ENCODE measurements at regions not wholly inside any gene's neighbourhood (a gene's known extent, or its start where the extent isn't known, plus 50 kb on each side); places are given as distances from the start of the nearest gene placed in this dataset.

DNA sequence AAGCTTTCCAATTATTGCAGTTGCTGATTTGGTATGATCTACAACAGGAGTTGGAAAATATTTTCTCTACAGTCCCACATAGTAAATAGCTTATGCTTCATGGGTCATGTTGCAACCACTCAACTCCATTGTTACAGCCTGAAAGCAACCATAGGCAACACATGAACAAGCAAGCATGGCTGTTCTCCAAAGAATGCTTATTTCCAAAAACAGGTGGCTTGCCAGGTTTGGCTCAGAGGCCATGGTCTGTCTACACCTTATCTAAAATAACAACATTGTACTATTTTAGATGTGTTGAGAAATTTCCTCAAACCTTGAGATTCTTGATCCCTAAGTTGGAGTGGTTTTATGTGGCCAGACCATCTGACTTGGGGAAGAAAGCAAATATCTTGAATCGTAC lies 153.9 kb upstream of the MPPED2 start:
- DNase-seq (ENCODE audit: low read depth): no peak

DNA sequence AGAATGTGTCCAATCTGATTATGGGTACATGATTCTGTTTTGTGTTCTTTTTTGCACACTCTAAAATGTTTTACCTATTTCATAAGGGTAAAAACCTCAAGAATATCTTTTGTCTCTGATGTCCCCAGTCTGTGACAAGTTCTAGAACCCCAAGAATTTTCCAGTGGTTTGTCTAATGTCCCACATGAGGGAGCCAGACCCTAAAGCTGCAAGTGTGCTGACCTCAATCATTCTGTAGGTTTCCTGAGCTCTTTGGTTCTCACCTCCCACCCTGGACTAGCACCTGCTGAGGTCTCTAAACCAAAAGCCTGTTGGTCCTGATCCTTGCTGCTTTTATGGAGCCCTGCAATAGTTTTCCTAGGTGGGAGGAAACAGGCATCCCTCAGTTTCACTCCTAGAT lies 149.8 kb upstream of the MPPED2 start:
- no peak for DNase-seq (ENCODE audit: low read depth)

DNA sequence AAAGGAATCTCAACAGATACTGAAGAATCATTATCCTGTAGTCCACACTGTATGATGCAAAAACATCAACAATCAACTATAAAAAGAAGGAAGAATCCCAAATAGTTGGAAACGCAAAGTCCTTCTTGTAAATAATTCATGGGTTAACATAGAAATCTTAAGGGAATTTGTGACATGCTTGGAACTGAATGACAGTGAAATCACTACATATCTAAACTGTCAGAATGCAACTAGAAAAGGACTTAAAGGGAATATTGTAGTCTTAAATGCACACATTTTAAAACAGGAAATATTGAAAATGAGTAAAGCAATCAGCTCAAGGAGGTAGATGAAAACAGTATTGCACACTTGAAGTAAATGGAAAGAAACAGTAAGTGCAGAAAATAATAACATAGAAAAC lies 147.6 kb upstream of the MPPED2 start:
- no peak for DNase-seq (ENCODE audit: low read depth)

DNA sequence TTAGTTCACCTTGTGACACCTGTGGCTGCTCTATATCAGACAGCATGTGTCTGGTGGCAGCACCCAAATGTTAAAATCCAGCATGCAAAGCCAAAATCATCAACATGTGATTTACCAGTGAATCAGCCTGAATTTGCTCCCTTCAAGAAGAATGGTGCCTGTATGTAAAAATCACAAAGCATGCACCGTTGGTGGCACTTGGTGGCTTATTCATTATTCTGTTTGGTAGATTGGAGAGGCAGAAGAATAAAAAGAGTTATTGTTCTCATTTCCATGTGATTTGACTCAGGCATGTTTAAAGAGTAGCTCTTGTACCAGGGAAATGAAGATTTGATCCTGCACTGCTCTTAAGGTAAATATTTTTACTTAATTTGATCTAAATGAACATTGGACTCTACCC lies 143.9 kb upstream of the MPPED2 start:
- no peak for DNase-seq (ENCODE audit: low read depth)

- DNase-seq (ENCODE audit: low read depth): no peak
These were observed 143.1 kb upstream of the MPPED2 start for GRCh38 chr11:30729187-30729713.

GRCh38 chr11:30725645-30726195 lies 139.6 kb upstream of the MPPED2 start:
- DNase-seq (ENCODE audit: low read depth): no peak

- no peak for DNase-seq (ENCODE audit: low read depth)
These were observed 138.1 kb upstream of the MPPED2 start for GRCh38 chr11:30724274-30724673.

DNA sequence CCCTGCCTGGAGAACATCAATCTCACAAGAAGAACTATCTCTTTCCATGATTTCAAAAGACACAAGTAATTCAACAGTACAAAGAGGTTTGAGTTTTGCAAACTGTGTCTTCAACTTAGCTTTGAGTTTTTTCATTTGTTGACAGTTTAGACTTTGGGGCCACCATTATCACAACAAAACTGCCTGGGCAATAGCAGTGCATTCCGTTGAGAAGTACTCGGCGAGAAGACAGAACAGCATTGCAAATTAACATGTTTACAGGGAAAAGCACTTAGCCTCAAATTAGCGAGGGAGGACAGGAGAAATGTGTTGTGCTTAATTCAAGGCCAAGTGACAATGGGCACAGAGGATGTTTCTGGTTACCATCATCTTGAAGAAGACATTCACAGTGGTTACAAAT lies 133.2 kb upstream of the MPPED2 start:
- no peak for DNase-seq (ENCODE audit: low read depth)

DNA sequence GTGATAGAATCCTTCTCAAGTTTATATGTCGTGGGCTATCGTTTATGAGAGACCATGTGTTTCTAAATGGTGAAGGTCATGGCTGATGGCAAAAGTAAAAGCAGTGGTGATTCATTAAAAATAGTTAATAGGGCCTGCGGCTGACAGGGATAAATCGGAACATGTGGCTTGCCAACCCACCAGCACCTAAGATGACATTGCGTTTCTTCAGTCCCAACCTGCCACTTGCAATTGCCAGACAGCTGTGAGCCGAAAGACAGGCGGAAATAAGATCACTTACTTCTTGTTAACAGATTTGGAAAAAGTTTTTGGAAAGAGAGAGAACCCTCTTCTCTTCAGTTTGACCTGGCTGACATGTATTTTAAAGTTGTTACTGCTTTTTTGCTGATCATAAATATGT lies 131.5 kb upstream of the MPPED2 start:
- no peak for DNase-seq (ENCODE audit: low read depth)

DNA sequence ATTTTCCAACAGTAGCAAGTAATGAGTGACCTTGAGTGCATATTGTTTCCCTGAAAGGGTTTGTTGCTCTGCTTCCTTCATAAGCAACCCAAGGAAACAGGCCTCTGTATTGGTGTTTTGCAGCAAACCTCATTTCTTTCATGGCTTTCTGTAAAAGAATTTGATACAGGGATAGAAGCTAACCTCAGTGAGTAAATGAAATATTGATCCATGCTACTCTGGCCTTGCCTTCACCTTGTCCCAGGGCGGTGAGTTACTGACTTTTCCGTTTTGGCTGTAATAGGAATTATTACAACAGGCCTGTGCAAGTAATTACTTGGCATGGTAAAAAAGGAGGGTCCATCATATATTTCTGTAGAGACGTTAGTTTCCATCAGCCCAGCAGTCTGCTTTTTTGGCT lies 130.9 kb upstream of the MPPED2 start:
- DNase-seq (ENCODE audit: low read depth): no peak

GRCh38 chr11:30712749-30713148 lies 126.6 kb upstream of the MPPED2 start:
- DNase-seq (ENCODE audit: low read depth): no peak

- no peak for DNase-seq (ENCODE audit: low read depth)
These were observed 124.1 kb upstream of the MPPED2 start for GRCh38 chr11:30710221-30710620.

GRCh38 chr11:30707110-30707509 lies 121.0 kb upstream of the MPPED2 start:
- no peak for DNase-seq (ENCODE audit: low read depth)

DNA sequence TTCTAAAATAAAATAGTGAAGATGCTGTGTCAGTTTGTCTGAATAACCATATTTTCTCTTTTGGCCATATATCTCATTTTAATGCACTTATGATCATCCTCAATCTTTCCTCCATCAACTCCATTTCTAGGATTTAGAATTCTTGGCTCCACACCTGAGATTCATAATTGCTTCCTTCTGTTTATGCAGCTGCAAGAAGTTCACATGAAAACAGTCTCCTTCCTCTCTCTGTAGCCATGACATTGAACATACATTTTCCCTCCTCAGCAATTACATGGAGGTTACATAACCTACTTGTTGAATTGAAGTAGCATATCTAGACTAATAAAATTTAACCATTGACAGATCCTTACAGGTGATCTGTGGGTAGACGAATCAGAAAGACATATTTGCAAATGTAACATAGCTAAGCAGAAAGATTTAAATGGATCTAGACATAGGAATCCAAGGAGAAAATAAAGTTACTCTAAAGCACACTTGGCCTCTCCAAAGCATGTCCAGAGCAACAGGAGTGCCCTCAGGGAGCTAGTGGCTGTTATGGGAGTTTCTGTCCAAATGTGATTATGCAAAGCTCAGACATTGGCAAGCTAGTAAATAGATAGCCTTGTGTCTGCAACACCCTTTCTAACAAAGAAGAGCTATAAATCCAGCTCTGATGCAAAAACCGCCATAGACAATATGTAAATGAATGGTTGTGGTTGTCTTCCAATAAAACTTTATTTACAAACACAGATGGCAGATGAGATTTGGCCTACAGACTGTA lies 119.9 kb upstream of the MPPED2 start:
- no peak for DNase-seq (ENCODE audit: low read depth)

- no peak for DNase-seq (ENCODE audit: low read depth)
These were observed 112.3 kb upstream of the MPPED2 start for GRCh38 chr11:30698425-30698824.

DNA sequence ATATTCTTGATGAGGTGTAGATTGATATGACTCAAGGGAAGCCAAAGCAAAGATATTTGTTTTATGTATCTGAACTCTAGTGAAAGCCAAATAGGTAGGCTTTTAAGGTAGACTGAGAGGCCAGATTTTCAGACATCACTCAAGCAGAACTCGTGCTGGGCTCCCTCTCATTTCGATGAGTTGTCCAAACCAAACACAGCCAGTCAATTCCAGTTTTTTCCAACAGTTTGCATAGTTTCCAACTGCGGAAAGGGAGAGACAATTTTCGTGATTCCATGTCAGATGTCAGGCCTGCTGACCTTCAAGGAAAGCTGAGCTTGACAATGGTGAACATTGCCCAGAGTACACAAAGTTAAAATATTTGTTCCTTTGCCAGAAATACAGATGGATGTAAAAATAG lies 110.9 kb upstream of the MPPED2 start:
- no peak for DNase-seq (ENCODE audit: low read depth)

DNA sequence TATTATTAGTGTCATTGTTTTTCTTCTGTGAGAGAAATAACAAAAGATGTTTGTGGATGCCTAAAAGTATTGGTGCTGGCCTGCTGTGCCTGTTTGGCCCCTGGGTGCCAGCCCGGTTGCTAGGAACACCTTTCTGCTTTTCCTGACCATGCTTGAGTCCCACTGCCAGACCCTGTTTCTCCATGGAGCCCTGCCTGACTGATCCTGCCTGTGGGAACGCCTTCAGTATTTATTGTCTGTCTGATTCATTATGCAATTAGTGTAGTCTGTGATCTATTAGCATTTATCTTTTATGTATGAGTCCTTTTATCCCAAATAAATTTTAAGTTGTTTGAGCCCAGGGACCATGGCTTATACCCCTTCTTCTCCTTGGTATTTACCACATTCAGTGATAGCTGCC lies 98.6 kb upstream of the MPPED2 start:
- no peak for DNase-seq (ENCODE audit: low read depth)

DNA sequence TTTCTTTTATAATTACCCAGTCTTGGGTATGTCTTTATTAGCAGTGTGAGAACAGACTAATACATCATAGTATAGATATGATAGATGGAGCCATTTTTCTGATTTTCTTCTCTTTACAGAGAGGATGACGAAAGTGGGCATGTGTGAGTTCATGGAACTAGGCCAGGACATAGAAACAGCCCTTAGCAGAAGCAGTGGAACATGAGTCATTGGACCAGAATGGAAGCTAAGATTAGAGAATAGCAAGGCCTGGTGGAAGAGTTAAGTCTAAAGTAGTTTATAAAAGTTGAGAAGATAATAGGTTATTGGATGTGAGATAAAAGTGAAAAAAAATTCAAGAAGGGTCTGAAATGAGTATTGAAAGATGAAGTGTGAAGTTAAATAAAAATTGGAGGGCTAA lies 97.0 kb upstream of the MPPED2 start:
- DNase-seq (ENCODE audit: low read depth): no peak

GRCh38 chr11:30666817-30667216 lies 80.7 kb upstream of the MPPED2 start:
- no peak for DNase-seq (ENCODE audit: low read depth)

GRCh38 chr11:30665067-30665466 lies 78.9 kb upstream of the MPPED2 start:
- DNase-seq (ENCODE audit: low read depth): no peak

GRCh38 chr11:30653606-30654005 lies 67.5 kb upstream of the MPPED2 start:
- no peak for DNase-seq (ENCODE audit: low read depth)

DNA sequence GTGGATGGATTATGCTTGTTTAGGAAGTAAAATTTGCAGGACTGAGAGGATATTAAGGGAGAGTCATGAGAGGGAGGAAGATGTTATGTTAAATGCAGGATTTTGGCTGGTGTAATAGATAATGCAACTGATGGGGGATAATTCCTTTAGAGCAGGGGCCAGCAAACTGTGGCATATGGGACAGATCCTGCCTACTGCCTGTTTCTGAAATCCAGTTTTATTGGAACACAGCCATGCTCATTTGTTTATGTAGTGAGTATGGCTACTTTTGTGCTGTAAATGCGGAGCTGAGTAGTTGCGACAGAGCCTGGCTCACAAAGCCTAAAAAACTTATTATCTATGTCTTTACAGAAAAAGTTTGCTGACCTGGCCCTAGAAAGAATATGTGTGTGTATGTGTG lies 66.6 kb upstream of the MPPED2 start:
- DNase-seq (ENCODE audit: low read depth): no peak

- no peak for DNase-seq (ENCODE audit: low read depth)
These were observed 64.1 kb upstream of the MPPED2 start for GRCh38 chr11:30650266-30650665.
